Motor neuron (in vitro differentiated cells): ENCODE measurements at regions not wholly inside any gene's neighbourhood (a gene's known extent, or its start where the extent isn't known, plus 50 kb on each side); places are given as distances from the start of the nearest gene placed in this dataset.

Experiments
- ATAC-seq, 8 experiments: fragments of 200-7000 bp; cut with Tn5 transposase; replicated peaks in 6 of 8; 2 replicates each; pipeline ENCODE4 v1.8.0; 2021; ENCODE audit warnings: mild to moderate bottlenecking in 8 of 8, moderate library complexity in 8 of 8
- H3K27ac ChIP-seq, 2 donors: fragments of 250-450 bp; sonication (Bioruptor Pico); 2 replicates each; pipeline ENCODE4 v1.9.0; 2021; ENCODE audit warnings: antibody characterized with exemption in 2 of 2, mild to moderate bottlenecking in 2 of 2, moderate library complexity in 1 of 2
- H3K4me1 ChIP-seq, 2 donors: fragments of 250-450 bp; sonication (Bioruptor Pico); replicated peaks in 1 of 2; 2 replicates each; pipeline ENCODE4 v1.6.1; 2021; ENCODE audit warnings: antibody characterized with exemption in 2 of 2, mild to moderate bottlenecking in 2 of 2, moderate library complexity in 1 of 2
- H3K4me3 ChIP-seq, 5 donors: fragments of 250-450 bp; sonication (Bioruptor Pico); 2 replicates each; pipeline ENCODE4 v1.9.0; 2021; ENCODE audit warnings: antibody characterized with exemption in 5 of 5, mild to moderate bottlenecking in 5 of 5, moderate library complexity in 4 of 5
- WGBS, 10 experiments: fragments of 450-650 bp; shearing (Covaris generic); methylation state at CpG; one replicate each; pipeline ENCODE4 v1.0.0; 2022; 5-methylcytosine and 5-hydroxymethylcytosine counted together
- in situ Hi-C, 9 experiments: fragments of 400-800 bp; cut with MboI; loops; one replicate each; pipeline ENCODE4 v1.15.0; 2021; ENCODE audit warnings: low sequenced_read_pairs in 9 of 9, low pct_unique_long_range_greater_than_20kb in 2 of 9; ENCODE audit not compliant: unreplicated experiment in 9 of 9

- H3K4me1 ChIP-seq = no peaks in the 10 kb centered on the region
- ATAC-seq = no peak
- H3K4me3 ChIP-seq = no peak overlapping the region
- in situ Hi-C loops = no loop called here
- no peak overlapping the region for H3K27ac ChIP-seq
These were observed 521.8 kb downstream of the LMO7 start for GRCh38 chr13:76157926-76158325.

DNA sequence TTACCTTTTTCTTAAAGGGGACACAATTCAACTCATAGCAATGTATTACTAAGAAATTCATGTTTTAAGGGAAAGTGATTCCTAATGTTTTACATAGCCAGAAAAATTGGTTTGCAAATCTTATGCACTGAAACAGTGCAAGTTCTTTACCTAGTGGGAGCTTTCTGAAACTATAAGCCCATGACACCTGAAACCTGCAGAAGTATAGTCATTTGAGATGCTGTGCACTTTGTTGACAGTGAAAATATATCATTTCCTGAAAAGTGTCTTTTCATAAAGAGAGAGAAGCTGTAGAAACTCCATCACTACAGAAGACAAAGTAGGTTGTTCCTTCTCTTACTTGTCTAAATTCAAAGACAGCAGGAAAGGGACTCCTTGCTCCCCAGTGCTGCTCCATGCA is 517.1 kb downstream of the LMO7 start:
- in situ Hi-C loops = no loop called here
- Histone ChIP-seq H3K4me1 (no peaks in the 10 kb centered on the region), H3K27ac (no peak overlapping the region), H3K4me3 (no peak overlapping the region)
- no peak for ATAC-seq

DNA sequence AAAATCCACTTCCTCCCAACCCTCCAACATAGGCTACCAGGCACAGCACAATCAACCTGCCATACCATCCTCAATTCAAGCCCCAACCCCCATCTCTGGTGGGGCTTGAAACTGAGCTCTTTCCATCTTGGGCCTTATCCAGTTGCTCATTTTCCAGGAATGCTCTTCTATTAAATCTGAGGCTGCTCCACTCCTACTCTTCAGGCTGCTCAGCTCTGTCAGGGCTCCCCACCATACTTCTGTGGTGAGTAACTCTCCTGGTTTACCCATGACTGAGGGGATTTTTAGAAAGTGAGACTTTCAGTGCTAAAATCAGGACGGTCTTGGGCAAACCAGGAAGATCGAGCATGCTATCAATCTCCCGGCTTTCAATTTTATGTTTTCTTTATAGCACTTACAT is 512.8 kb downstream of the LMO7 start:
- H3K4me1 ChIP-seq = no peaks in the 10 kb centered on the region
- whole genome bisulfite sequencing, 10 experiments = 8 to 80% (median 40%) methylated on average over 1 to 3 of the region's 3 CpGs; no CpG with 5 or more reads in 2 of the 10 experiments
- no peak overlapping the region for H3K27ac ChIP-seq
- H3K4me3 ChIP-seq = no peak overlapping the region
- in situ Hi-C loops = no loop called here
- ATAC-seq = peak in 1 of 8 experiments; percentile 22

- no peak for ATAC-seq
- no peaks in the 10 kb centered on the region for H3K4me1 ChIP-seq
- H3K27ac ChIP-seq = no peak overlapping the region
These were observed 512.2 kb downstream of the LMO7 start for GRCh38 chr13:76148374-76148773.

DNA sequence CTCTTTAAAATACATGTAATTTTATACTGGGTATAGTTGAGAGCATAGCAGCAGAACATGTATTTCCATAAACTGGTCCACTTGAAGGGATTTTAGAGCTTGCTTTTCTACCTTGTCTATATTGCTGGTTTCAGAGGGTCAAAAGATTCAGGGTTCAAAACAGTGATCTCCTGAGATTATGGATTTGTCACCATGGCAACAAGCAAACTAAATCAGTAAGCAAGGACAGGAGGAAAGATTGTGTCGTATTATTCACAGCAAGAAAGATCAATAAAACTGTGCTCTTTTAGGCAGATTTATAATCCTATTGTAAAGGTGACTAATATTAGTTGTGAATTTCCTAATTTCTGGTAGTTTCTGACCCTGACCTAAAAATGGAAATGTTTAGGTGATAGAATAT is 496.4 kb downstream of the LMO7 start:
- peaks cover 0 to 26% of the 10 kb centered on the region in 2 donors for H3K4me1 ChIP-seq
- in situ Hi-C loops = no loop called here
- no peak overlapping the region for H3K4me3 ChIP-seq
- no peak overlapping the region for H3K27ac ChIP-seq
- 14 to 83% (median 73%) methylated on average over 1 of the region's 1 CpG; no CpG with 5 or more reads in 2 of the 10 experiments for WGBS, 10 experiments
- peak in 2 of 8 experiments; percentile 27 to 58 for ATAC-seq

More at GRCh38 chr13:76148374-76148773, 512.2 kb downstream of the LMO7 start:
- H3K4me3 ChIP-seq = no peak overlapping the region
- in situ Hi-C loops = no loop called here

DNA sequence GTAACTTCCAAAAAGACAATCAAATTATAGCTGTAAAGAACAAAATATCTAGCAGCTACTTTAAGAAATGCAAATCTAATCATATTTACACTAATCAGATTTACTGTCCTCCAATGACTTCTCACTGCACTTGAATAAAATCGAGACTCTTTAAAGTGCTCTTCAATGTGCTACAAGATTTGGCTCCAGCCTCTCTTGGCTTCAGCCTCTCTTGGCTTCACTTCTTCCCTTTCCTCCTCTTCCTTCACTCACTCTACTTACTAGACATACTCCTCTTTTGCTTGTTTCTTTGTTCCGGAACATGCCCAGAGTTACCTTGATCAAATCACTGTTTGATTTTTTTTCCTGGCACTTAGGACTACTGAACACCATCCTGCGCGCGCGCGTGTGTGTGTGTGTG is 495.4 kb downstream of the LMO7 start:
- 43 to 100% (median 74%) methylated on average over 1 to 7 of the region's 7 CpGs for WGBS, 10 experiments
- no peak overlapping the region for H3K27ac ChIP-seq
- no peak overlapping the region for H3K4me3 ChIP-seq
- peaks cover 0 to 26% of the 10 kb centered on the region in 2 donors for H3K4me1 ChIP-seq
- in situ Hi-C loops = no loop called here
- no peak for ATAC-seq

DNA sequence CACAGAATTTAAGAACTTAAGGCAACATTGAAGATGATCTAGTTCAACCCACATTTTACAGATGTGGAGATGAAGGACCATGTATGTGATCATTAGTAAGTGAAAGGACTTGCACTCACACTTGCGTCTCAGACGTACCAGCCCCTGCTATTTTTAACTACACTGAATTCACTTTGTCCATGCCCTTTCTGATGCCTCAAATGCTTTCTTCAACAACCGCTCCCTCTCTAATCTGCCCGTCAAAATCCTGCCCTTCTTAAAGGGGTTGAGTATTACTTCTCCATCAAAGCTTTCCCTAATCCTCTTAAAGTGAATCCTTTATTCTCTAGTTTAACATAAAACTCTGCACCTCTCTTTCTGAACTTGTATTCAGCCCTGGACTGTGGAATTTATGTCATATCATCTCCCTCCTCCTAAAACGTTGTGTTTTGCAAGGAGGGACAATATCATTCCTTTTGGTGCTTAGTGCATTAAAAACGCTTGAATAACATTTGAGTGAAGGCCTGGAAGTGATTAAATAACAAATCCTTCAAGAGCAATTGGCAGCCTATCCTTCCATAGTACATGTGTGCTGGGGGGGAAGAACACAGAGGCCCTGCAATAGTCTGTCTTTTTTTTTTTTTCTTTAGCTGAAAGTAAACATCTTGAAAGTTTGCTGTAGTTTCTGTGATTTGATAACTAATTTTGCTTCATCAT is 493.3 kb downstream of the LMO7 start:
- WGBS, 10 experiments = 7 to 92% (median 42%) methylated on average over 1 to 6 of the region's 6 CpGs
- H3K27ac ChIP-seq = no peak overlapping the region
- peaks cover 0 to 26% of the 10 kb centered on the region in 2 donors for H3K4me1 ChIP-seq
- H3K4me3 ChIP-seq = no peak overlapping the region
- ATAC-seq = peak in 2 of 8 experiments; percentile 21 to 37
- in situ Hi-C loops = no loop called here

DNA sequence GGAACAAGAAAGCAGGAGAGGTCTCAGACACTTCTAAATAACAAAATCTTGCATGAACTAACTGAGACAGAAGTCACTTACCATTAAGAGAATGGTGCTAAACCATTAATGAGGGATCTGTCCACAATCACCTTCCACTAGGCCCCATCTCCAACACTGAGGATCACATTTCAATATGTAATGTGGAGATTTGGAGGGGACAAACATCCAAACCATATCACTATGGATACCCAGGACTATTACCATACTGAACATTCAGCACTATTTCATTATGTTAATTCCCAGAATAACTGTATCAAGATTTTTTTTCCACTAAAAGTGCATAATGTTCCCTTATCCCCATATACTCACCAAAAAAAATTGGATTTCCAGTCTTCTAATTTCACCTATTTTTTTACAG is 491.8 kb downstream of the LMO7 start:
- H3K4me3 ChIP-seq = no peak overlapping the region
- H3K27ac ChIP-seq = no peak overlapping the region
- ATAC-seq = peak in 3 of 8 experiments; percentile 42 to 89 (median 71)
- H3K4me1 ChIP-seq = peaks cover 0 to 20% of the 10 kb centered on the region in 2 donors
- in situ Hi-C loops = no loop called here

- in situ Hi-C loops = no loop called here
- ATAC-seq = no peak
- no peak overlapping the region for H3K27ac ChIP-seq
These were observed 487.4 kb downstream of the LMO7 start for GRCh38 chr13:76123548-76123947.

GRCh38 chr13:76116751-76117360 is 480.7 kb downstream of the LMO7 start:
- WGBS, 10 experiments = 0 to 93% (median 43%) methylated on average over 1 to 2 of the region's 2 CpGs
- H3K27ac ChIP-seq = no peak overlapping the region
- ATAC-seq = no peak
- H3K4me1 ChIP-seq = no peaks in the 10 kb centered on the region
- H3K4me3 ChIP-seq = no peak overlapping the region
- in situ Hi-C loops = no loop called here

More at GRCh38 chr13:76123548-76123947, 487.4 kb downstream of the LMO7 start:
- Histone ChIP-seq H3K4me1 (no peaks in the 10 kb centered on the region), H3K4me3 (no peak overlapping the region)

DNA sequence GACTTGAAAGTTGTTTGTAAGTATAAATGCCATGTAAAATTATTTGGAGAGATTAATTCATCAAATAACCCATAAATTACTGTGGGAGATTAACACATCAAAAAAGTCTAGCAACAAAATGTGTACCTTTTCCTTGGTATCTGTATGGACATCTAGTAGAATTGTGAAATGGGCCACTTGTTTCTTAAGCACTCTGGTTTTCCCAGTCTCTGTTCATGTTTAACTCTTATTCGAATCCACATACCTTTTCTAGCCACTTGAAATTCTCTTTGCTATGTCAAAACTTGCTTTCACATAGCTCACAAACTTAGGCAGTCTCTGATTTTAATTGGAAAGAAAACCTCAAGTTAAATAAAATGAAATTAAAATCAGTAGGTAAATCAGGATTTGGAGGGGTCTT is 470.6 kb downstream of the LMO7 start:
- no peak overlapping the region for H3K27ac ChIP-seq
- 0 to 29% (median 0%) methylated on average over 1 of the region's 1 CpG; no CpG with 5 or more reads in 2 of the 10 experiments for WGBS, 10 experiments
- no peak for ATAC-seq

DNA sequence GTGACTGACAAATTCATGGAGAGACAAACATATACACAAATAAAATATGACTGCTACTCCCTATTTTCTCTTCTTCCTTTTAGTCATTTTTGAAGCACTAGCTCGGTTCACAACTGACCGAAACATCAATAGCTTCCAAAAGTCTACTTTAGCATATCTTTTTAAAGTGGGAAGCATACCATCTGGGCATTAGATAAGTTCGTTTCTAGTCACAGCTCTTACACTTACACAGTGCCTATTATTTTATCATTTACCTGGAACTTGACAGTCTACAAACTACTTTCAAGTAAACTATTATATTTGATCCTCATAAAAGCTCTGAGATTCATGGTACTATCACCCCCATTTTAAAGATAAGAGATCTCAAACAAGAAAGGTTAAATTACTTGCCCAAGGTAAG is 458.5 kb downstream of the LMO7 start:
- Histone ChIP-seq H3K27ac (no peak overlapping the region), H3K4me1 (no peaks in the 10 kb centered on the region), H3K4me3 (no peak overlapping the region)
- in situ Hi-C loops = no loop called here
- ATAC-seq = no peak
- WGBS, 10 experiments = 10 to 92% (median 82%) methylated on average over 1 to 3 of the region's 3 CpGs

More for the DNA sequence above, 470.6 kb downstream of the LMO7 start:
- in situ Hi-C loops = no loop called here
- Histone ChIP-seq H3K4me3 (no peak overlapping the region), H3K4me1 (no peaks in the 10 kb centered on the region)

DNA sequence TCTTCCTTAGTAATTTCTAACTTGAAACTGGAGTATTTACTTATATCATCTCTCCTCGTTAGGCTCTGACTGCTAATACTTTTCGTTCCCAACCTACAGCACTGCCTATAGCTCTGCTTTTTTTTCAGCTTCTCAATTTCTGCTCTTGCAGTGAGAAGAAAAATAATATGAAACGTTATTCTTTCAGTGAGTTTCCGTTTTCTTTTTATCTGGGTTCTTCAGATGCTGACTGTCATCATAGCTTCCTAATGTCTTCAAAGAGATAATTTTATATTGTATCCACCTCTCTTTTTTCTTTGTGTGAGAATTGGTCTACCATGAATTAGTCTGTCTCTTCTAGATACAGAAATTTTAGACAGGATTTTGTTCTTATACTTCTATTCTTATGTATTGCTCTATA is 454.9 kb downstream of the LMO7 start:
- H3K4me3 ChIP-seq = no peak overlapping the region
- 10 to 86% (median 60%) methylated on average over 2 to 4 of the region's 4 CpGs for WGBS, 10 experiments
- in situ Hi-C loops = no loop called here

GRCh38 chr13:76086729-76087128 is 450.6 kb downstream of the LMO7 start:
- ATAC-seq = no peak
- WGBS, 10 experiments = no CpG with 5 or more reads among the region's 1 CpG
- no peak overlapping the region for H3K4me3 ChIP-seq
- in situ Hi-C loops = no loop called here
- H3K4me1 ChIP-seq = peaks cover 0 to 6% of the 10 kb centered on the region in 2 donors
- no peak overlapping the region for H3K27ac ChIP-seq

More for the DNA sequence above, 454.9 kb downstream of the LMO7 start:
- Histone ChIP-seq H3K27ac (no peak overlapping the region), H3K4me1 (no peaks in the 10 kb centered on the region)
- no peak for ATAC-seq
